ENCODE measurements at regions not wholly inside any gene's neighbourhood (a gene's known extent, or its start where the extent isn't known, plus 50 kb on each side); places are given as distances from the start of the nearest gene placed in this dataset.
A peak's percentile ranks its signal among the peaks of the same experiment; 100 is the strongest.

DNA sequence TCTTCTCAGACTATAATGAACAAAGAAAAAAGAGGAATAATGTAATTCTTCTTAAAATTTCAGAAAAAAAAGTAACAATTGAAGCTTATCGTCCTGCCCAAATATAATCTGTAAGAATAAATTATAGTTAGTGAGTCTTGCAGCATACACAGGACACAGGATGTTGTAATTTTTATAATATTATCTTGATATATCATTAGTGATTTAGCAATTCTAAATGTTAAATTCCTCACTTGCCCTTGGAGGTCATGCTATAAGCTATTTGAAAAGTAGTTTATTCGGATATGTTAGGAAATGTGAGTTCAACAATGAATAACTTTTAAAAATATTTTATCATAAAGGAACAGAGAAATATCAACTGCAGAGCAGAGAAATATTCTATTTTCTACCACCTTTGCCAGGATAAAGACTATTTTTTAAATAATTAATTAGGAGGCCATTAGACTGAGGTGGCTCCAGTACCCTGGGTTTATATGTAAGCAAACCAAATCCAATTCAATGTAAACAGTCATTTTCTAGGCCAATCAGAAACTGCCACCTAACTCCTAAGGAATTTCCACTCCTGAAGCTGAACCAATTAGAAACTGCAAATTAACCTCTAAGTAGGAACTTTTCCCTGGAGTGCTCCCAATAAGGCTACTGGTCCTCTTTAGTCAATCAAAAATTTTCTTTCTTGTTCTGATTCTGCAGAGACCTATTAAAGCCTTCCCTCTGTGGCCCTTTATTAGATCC, 1109.3 kb downstream of the ROBO2 start:
- DNase-seq (ENCODE audit: low spot score) = no peak

DNA sequence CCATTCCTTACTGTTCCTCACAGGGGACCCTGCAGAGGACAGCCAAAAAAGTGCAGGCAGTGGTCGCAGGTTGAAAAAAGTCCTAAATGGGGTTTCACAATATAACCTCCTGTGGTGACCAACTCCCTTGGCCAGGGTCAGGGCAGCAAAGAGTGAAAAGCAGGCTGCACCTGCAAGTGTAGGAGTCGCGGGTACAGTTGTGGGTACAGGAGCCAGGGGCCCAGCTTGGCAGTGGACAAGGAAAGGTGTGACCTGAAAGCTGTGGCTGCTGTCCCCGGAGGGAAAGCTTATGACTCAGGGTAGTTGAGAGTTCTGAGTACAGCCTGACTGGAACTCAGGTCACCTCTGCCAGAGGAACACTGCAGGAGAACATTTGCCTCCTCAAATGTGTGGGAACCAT, 1114.1 kb downstream of the ROBO2 start:
- no peak for DNase-seq (ENCODE audit: low spot score)

DNA sequence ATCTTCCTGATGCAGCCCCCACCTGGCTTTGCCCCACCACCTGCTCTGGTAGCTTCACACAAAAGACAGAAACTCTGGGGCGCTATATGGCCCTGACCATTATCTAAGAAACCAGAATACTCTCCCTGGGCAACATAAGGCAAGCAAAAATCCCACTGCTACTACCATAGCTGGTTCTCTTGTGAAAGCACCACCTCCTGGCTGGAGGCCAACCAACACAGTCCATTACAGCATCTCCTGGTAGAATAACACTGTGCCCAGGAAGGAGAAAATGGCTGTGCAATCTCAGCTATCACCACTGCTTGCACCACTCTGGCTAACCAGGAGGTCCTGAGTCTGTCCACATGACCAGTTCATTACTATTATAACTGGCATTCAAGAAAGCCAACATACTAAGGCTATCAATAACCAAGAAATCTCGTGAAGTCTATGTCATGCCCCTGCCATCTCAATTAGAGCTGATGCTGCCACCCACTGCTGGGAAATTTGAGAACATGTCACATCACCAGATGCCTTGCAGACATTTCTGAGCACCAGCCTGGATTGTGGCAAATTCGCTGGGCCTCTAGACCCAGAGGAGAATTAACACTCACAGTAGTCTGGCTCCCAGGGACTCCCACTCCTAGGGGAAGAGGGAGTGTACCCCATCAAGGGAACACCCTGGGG, 1114.8 kb downstream of the ROBO2 start:
- DNase-seq (ENCODE audit: low spot score) = no peak

DNA sequence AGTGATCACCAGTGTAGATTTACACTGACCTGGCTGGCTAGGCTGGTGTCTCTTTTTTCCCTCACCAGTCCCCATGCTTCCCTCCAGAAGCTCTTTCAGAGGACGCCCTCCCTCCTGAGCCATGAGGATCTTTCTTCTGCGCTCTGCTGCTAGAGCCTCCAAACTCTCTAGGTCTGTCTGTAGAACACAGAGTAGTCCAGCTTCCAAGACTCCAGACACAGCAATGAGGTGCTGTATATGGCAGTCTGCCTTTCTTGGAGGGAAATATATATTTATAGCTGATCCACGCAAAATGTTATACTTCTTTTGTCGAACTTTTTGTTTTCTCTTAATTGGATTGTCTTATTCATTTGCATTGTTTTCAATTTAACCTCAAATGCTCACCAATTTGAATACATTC, 1121.8 kb downstream of the ROBO2 start:
- no peak for DNase-seq (ENCODE audit: low spot score)

GRCh38 chr3:78163379-78163778, 1123.5 kb downstream of the ROBO2 start:
- DNase-seq (ENCODE audit: low spot score) = no peak

DNA sequence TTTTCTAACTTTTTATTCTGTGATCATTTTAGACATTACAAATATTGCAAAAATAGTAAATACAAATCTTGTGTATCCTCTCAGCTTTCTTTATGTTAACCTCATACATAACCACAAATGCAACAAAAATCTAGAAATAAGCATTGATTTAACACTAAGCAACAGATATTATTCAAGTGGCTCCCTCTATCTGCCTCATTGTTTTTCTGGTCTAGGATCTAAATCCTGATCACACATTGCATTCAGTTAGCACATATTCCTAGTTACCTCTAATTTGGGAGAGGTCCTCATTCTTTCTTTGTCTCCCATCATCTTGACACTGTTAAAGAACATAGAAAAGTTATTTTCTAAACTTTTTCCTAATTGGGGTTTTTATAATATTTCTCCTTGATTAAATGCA, 1126.0 kb downstream of the ROBO2 start:
- no peak for DNase-seq (ENCODE audit: low spot score)

DNA sequence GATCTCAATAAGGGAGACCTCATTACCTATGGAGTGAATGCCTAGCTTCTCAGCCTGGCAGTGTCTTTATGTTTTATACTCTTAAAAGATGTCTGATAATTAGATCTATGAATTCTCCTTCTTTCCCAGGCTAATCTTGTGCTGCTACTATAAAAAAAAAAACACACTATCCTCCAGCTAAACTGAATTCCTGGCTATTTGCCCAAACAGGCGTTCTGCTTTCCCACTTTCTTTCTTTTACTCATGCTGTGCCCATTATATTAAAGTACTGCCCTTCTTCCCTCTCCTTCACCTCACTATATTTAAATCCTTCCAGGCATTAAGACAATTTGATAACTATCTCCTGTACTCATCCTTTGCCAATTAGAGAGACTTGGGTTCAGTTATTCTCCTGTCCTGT, 1134.9 kb downstream of the ROBO2 start:
- DNase-seq (ENCODE audit: low spot score) = no peak

GRCh38 chr3:78176869-78177268, 1137.0 kb downstream of the ROBO2 start:
- no peak for DNase-seq (ENCODE audit: low spot score)

DNA sequence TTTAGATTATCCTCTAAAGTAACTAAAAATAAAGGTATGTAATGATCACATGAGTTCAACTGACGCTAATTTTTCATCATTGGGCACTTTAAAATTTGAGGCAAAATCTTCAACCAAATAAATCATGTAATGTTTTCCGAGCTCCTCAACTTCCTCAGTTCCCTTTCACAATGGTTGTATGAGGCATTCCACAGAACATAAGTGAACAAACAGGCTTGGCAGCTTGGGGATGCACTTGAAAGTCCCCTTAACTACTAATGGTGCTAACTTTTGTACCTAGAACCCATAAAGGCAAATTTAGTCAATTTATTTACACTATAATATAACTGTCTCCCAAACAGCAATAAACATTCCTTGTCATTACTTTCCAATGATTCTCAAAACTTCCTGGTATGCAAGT, 1137.9 kb downstream of the ROBO2 start:
- DNase-seq (ENCODE audit: low spot score) = no peak

DNA sequence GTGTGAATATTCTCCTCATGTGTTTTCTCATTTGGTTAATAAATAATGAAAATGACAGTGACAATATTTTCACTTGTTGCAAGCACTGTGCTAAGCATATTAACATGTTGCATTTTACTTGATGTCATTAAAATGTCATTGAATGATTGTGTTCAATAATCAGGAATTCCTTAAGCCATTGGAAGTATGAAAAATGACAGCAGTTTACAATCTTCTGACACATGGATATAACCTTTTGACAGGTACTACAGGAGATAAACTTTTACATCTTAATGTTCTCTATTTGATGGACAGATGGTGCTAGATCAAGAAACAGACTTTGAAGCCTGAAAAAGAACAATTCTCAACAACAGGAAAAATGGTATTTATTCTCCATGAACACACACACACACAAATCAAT, 1138.3 kb downstream of the ROBO2 start:
- DNase-seq (ENCODE audit: low spot score) = no peak

GRCh38 chr3:78178740-78179363, 1139.0 kb downstream of the ROBO2 start:
- DNase-seq (ENCODE audit: low spot score) = no peak

GRCh38 chr3:78183906-78184599, 1144.2 kb downstream of the ROBO2 start:
- no peak for DNase-seq (ENCODE audit: low spot score)

- no peak for DNase-seq (ENCODE audit: low spot score)
Measured at GRCh38 chr3:78186404-78186803, 1146.5 kb downstream of the ROBO2 start.

GRCh38 chr3:78201091-78201490, 1161.2 kb downstream of the ROBO2 start:
- DNase-seq (ENCODE audit: low spot score) = no peak

DNA sequence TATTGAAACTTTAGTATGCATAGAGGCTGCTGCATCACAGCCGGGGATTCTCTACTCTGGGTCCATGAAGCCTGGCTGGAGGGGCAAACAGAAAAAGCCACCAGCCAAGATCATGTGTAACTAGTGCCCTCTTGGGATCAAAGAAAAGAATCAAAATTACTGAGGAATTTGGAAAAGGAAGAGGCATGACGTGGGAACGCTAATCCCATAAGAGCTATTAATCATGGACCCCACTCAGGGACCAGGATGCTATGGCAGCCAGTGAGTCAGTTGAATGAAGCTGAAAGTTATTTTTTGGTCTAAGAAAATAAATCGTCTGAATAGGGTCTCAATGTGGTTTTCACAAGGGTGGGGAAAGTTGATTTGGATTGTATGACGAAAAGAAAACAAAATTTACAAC, 1165.1 kb downstream of the ROBO2 start:
- DNase-seq (ENCODE audit: low spot score) = no peak

DNA sequence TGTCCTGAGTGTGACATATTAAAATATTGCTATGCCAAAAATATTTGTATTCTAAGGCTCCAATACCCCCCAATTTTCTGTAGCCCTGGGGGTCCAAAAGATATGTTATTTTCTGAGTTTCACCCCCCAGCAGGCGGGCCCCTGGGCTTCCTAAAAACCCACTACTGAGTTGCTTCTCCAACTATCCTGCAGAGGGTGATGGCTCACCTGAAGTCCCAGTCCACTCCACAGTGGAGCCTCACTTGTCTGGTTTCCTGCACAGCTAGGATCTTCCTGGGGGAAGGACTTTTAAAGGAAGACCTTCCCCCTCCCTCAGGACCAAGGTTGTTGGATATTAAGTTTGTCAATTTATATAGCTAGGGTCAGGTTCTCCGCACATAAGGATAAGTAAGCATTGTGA, 1181.4 kb downstream of the ROBO2 start:
- DNase-seq (ENCODE audit: low spot score) = no peak

DNA sequence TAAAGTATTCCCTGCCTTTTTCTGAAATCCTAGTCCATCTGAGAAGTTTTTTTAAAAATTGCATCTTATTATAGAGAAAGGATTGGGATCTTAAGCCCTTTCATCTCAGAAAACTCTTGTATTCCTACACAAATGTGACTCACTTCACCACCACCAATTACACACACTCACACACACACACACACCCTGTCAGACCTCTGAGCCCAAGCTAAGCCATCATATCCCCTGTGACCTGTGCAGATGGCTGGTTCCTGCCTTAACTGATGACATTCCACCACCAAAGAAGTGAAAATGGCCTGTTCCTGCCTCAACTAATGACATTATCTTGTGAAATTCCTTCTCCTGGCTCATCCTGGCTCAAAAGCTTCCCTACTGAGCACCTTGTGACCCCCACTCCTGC, 1181.9 kb downstream of the ROBO2 start:
- DNase-seq (ENCODE audit: low spot score) = no peak

DNA sequence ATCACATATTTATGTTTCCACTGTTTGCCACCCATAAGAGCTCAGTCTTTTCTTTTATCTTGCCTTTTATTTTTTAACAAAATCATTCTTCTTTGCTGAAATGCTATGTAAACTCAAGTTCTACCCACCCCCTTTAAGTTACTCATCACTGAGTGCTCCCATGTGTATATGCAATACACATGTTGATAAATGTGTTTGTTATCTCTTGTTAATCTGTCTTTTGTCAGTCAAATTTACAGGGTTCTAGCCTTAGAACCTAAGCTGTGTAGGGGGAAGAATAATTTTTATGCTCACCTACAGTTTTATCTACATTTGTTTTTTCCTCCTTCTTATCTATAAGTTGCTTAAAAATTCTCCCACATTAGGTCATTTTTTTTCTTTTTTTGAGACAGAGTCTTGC, 1195.9 kb downstream of the ROBO2 start:
- DNase-seq (ENCODE audit: low spot score) = no peak

DNA sequence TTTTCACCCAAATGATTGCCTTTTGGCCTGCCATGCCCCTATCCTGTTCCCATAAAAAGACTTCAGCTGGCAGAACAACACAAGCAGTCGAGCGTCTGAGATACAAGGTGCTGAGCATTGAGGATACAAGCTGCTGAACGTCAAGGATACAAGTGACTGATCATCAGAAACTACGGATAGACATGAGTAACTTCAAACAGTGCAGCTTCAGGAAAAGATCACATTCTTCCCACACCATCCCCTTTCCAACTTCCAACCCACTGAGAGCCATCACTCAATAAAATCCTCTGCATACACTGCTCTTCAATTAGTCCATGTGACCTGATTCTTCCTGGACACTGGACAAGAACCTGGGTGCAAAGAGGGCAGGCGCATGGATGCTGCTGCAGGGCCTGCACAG, 1198.9 kb downstream of the ROBO2 start:
- DNase-seq (ENCODE audit: low spot score) = no peak

GRCh38 chr3:78242724-78243123, 1202.8 kb downstream of the ROBO2 start:
- DNase-seq (ENCODE audit: low spot score) = no peak

GRCh38 chr3:78244136-78244535, 1204.2 kb downstream of the ROBO2 start:
- DNase-seq (ENCODE audit: low spot score) = no peak

- DNase-seq (ENCODE audit: low spot score) = peak; percentile 54
Measured at GRCh38 chr3:78249294-78249693, 1209.4 kb downstream of the ROBO2 start.

DNA sequence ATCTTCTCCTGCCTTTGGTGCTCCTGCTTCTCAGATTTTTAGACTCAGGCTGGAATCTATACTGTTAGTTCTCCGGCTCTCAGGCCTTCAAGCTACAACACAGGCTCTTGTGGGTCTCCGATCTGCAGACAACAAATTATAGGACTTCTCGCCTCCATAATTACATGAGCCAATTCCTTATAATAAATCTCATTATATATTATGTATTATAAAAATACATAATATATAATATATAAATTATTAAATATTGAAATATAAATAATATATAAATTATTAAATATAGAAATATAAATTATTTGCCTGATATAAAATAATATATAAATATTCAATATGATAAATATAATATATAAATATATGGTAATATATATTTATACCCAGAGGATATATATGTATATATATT, 1214.0 kb downstream of the ROBO2 start:
- no peak for DNase-seq (ENCODE audit: low spot score)

Data from left forelimb (tissue), 1 donor.